K562 (cell line): ENCODE measurements at regions not wholly inside any gene's neighbourhood (a gene's known extent, or its start where the extent isn't known, plus 50 kb on each side); places are given as distances from the start of the nearest gene placed in this dataset.
A peak's percentile ranks its signal among the peaks of the same experiment; 100 is the strongest.

ENCODE experiments used
- CREM ChIP-seq: IDR thresholded peaks from 2 replicates; pipeline ENCODE4 v1.6.1; 2014; ENCODE audit warnings: antibody characterized with exemption, low read depth
- LEF1 ChIP-seq: fragments of 450-650 bp; IDR thresholded peaks from 2 replicates; pipeline ENCODE4 v1.6.1; 2016; ENCODE audit warnings: mild to moderate bottlenecking
- NELFE ChIP-seq: IDR thresholded peaks from 2 replicates; pipeline ENCODE4 v1.6.1; 2011; ENCODE audit warnings: mild to moderate bottlenecking; ENCODE audit not compliant: insufficient read depth, insufficient read length
- RBM15 ChIP-seq: fragments of 200-400 bp; formaldehyde crosslinking; IDR thresholded peaks from 2 replicates; pipeline ENCODE4 v1.6.1; 2018; ENCODE audit warnings: mild to moderate bottlenecking, low read length, moderate library complexity; ENCODE audit not compliant: insufficient read depth
- REST ChIP-seq, 2 experiments: fragments of 450-650 bp; formaldehyde crosslinking in 1 of 2; IDR thresholded peaks; 2 replicates each; pipeline versions ENCODE4 v1.4.0 to v1.6.1; 2014 to 2020; ENCODE audit warnings: mild to moderate bottlenecking in 2 of 2, borderline replicate concordance in 1 of 2, low read depth in 1 of 2
- TBL1XR1 ChIP-seq, 2 experiments: IDR thresholded peaks; 2 replicates each; pipeline ENCODE4 v1.6.1; 2012; ENCODE audit warnings: improper control_type of control experiment in 2 of 2, low read length in 2 of 2, mild to moderate bottlenecking in 1 of 2
- WHSC1 ChIP-seq: IDR thresholded peaks from one replicate; pipeline ENCODE4 v1.6.1; 2012; ENCODE audit warnings: low read length, control low read depth, inconsistent platforms
- XRCC3 ChIP-seq: fragments of 450-650 bp; IDR thresholded peaks from 2 replicates; pipeline ENCODE4 v1.6.1; 2017; ENCODE audit warnings: mild to moderate bottlenecking, moderate library complexity
- TF ChIP-seq, protein P1 (sequence below), 3 experiments: fragments of 200-800 bp in 1 of 3; fragments of 250-450 bp in 1 of 3; fragments of 450-650 bp in 1 of 3; sonication (Bioruptor Pico) in 1 of 3; sonication (Bioruptor generic) in 1 of 3; formaldehyde crosslinking in 1 of 3; IDR thresholded peaks; 2 replicates each; pipeline versions ENCODE4 v1.6.1 to v1.8.0; 2016 to 2022; ENCODE audit warnings: mild to moderate bottlenecking in 2 of 3, missing genetic modification characterization in 2 of 3, missing compliant biosample characterization in 1 of 3, moderate library complexity in 1 of 3
- TF ChIP-seq, protein P2 (sequence below): fragments of 250-450 bp; sonication (Bioruptor Pico); IDR thresholded peaks from 2 replicates; pipeline ENCODE4 v1.5.0; 2021; ENCODE audit warnings: mild to moderate bottlenecking, moderate library complexity

- TF ChIP-seq REST (IDR thresholded peaks at IDR 0.05; ENCODE audit: borderline replicate concordance) (peak; percentile 43; the same call in 1 of the 2 replicates), REST (CRISPR knock-in tag; IDR thresholded peaks at IDR 0.05; ENCODE audit: low read depth) (no peak), NELFE (no peak), LEF1 (0 out of 2 replicates have a peak, but pooled peaks have one; percentile 20), XRCC3 (no peak), TBL1XR1 (IDR thresholded peaks at IDR 0.05; ENCODE audit: low read length in 2 of 2) (peak; percentile 36 to 42; a peak in 2 of 4 replicates), CREM (no peak), RBM15 (no peak), WHSC1 (no peak)
- TF ChIP-seq, protein P1, sequence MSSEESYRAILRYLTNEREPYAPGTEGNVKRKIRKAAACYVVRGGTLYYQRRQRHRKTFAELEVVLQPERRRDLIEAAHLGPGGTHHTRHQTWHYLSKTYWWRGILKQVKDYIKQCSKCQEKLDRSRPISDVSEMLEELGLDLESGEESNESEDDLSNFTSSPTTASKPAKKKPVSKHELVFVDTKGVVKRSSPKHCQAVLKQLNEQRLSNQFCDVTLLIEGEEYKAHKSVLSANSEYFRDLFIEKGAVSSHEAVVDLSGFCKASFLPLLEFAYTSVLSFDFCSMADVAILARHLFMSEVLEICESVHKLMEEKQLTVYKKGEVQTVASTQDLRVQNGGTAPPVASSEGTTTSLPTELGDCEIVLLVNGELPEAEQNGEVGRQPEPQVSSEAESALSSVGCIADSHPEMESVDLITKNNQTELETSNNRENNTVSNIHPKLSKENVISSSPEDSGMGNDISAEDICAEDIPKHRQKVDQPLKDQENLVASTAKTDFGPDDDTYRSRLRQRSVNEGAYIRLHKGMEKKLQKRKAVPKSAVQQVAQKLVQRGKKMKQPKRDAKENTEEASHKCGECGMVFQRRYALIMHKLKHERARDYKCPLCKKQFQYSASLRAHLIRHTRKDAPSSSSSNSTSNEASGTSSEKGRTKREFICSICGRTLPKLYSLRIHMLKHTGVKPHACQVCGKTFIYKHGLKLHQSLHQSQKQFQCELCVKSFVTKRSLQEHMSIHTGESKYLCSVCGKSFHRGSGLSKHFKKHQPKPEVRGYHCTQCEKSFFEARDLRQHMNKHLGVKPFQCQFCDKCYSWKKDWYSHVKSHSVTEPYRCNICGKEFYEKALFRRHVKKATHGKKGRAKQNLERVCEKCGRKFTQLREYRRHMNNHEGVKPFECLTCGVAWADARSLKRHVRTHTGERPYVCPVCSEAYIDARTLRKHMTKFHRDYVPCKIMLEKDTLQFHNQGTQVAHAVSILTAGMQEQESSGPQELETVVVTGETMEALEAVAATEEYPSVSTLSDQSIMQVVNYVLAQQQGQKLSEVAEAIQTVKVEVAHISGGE (CRISPR knock-in tag; IDR thresholded peaks at IDR 0.05): peak in 1 of 3 experiments; percentile 45; a peak in 1 of 6 replicates
- TF ChIP-seq, protein P2, sequence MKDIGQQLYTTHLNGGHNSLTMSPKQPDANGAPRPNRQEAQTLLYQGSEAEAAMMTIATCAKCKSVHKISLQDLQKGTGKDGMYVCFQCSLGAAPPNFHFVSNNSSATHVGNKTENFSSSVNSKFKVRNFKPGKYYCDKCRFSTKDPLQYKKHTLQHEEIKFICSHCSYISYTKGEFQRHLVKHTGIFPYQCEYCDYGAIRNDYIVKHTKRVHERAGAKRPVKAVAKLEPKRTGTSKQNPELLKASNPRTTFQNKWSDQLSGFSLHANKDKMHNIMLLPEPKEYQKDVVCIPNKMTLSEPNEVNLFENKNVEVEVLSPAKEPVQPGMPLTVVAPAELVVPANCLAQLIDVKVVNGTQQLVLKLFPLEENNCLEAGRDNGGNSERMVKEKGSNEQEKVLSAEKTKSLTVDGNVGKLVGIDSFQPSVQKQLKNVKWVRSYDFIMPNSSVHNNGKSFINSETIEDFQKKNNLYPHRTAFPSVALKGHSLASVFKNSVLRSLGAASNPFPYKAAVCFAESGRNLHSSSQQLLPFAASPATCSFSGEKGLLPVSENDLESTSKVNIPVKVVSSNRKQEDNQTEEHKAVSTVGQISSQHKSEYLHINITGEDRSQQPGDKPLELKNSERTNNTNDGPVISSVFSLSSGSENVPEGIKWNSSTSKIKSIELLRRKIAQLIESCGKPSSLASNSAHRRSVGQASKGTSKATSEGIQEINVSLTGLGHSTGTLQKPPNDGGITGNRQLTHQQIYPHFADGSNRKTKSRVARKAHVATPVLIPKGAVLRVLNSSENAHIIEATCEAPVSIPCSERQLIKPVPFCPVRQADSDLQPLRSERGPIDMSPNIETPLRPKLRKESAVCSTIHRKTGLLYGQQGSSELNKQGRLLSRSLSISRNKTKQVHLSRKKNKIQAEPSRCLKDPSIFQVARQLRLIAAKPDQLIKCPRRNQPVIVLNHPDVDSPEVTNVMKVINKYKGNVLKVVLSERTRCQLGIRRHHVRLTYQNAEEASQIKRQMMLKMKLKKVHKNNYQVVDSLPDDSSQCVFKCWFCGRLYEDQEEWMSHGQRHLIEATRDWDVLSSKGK (CRISPR knock-in tag): no peak
Measured at GRCh38 chr2:138433995-138434951, 67.3 kb upstream of the SPOPL start (continued).
